HCT116 (cell line): ENCODE measurements at regions not wholly inside any gene's neighbourhood (a gene's known extent, or its start where the extent isn't known, plus 50 kb on each side); places are given as distances from the start of the nearest gene placed in this dataset.

Experiments
- ATAC-seq: fragments of 200-7000 bp; cut with Tn5 transposase; 2 replicates; pipeline ENCODE4 v1.9.1; 2020; ENCODE audit warnings: mild to moderate bottlenecking, moderate library complexity
- BruUV-seq: library from RNA; stranded (reverse); fragments of 400-500 nt; replicated peaks from 2 replicates; lab custom pipeline; 2021; lab: Mats Ljungman, UMichigan
- CTCF ChIA-PET: fragments of 300-600 bp; sonication (Branson Sonifier 250); formaldehyde crosslinking; loops from one replicate; lab custom pipeline; 2021; ENCODE audit warnings: antibody characterized with exemption; lab: Charles Lee
- POLR2A ChIA-PET: fragments of 300-600, 350-600 bp; sonication (Branson Sonifier 250); formaldehyde crosslinking; loops from one replicate; lab custom pipeline; 2021; ENCODE audit warnings: antibody characterized with exemption; lab: Charles Lee
- RAD21 ChIA-PET, 2 experiments: fragments of 300-600 bp; sonication (Branson Sonifier 250); formaldehyde crosslinking; loops; one replicate each; lab custom pipeline; 2023; ENCODE audit warnings: low total read pairs in 2 of 2; ENCODE audit not compliant: uncharacterized antibody in 2 of 2, unreplicated experiment in 2 of 2, low non-redundant PET in 1 of 2; lab: Charles Lee
- DNase-seq: peaks from one replicate; pipeline ENCODE4 v3.0.0-alpha.2; 2010; ENCODE audit warnings: low read depth, low spot score
- H2AFZ ChIP-seq: fragments of 200-600 bp; shearing (Covaris generic), sonication (generic); 2 replicates; pipeline ENCODE4 v1.6.1; 2017; ENCODE audit warnings: low read depth, mixed run types, mixed read lengths, antibody characterized with exemption, low read length; ENCODE audit not compliant: poor library complexity, severe bottlenecking
- H3K27ac ChIP-seq: 2 replicates; pipeline ENCODE4 v1.5.1; 2012; ENCODE audit warnings: low read depth, low read length
- H3K27me3 ChIP-seq: fragments of 200-600 bp; sonication (generic); 2 replicates; pipeline ENCODE4 v1.6.1; 2016; ENCODE audit warnings: mixed run types, low read length, mixed read lengths; ENCODE audit not compliant: insufficient read depth
- H3K36me3 ChIP-seq, 2 experiments: fragments of 200-500 bp in 1 of 2; fragments of 200-600 bp in 1 of 2; sonication (Bioruptor generic) in 1 of 2; sonication (generic) in 1 of 2; 2 replicates each; pipeline versions ENCODE4 v1.5.1 to v1.6.1; 2014 to 2016; ENCODE audit warnings: low read length in 2 of 2, inconsistent platforms in 1 of 2, mixed read lengths in 1 of 2, mixed run types in 1 of 2; ENCODE audit not compliant: insufficient read depth in 2 of 2, control insufficient read depth in 1 of 2
- H3K4me1 ChIP-seq, 2 experiments: fragments of 200-600 bp in 1 of 2; sonication (generic) in 1 of 2; 2 replicates each; pipeline versions ENCODE4 v1.5.1 to v1.6.1; 2012 to 2017; ENCODE audit warnings: low read length in 2 of 2, inconsistent platforms in 1 of 2, mild to moderate bottlenecking in 1 of 2, mixed read lengths in 1 of 2, mixed run types in 1 of 2, moderate library complexity in 1 of 2; ENCODE audit not compliant: insufficient read depth in 2 of 2, control insufficient read depth in 1 of 2
- H3K4me2 ChIP-seq: fragments of 200-600 bp; sonication (generic); 2 replicates; pipeline ENCODE4 v1.6.1; 2017; ENCODE audit warnings: mixed run types, low read length, mixed read lengths
- H3K4me3 ChIP-seq, 2 experiments: fragments of 200-600 bp in 1 of 2; sonication (generic) in 1 of 2; replicated peaks in 1 of 2; 2 replicates each; pipeline ENCODE4 v1.5.1; 2011 to 2016; ENCODE audit warnings: low read length in 2 of 2, control low read depth in 1 of 2, low read depth in 1 of 2, mild to moderate bottlenecking in 1 of 2, mixed read lengths in 1 of 2, mixed run types in 1 of 2
- H3K79me2 ChIP-seq: fragments of 200-600 bp; sonication (generic); 2 replicates; pipeline ENCODE4 v1.6.1; 2017; ENCODE audit warnings: mild to moderate bottlenecking, mixed run types, low read length, moderate library complexity, mixed read lengths; ENCODE audit not compliant: insufficient read depth
- H3K9ac ChIP-seq: fragments of 200-600 bp; sonication (generic); 2 replicates; pipeline ENCODE4 v1.6.1; 2016; ENCODE audit warnings: low read length, mixed read lengths
- H3K9me2 ChIP-seq: fragments of 200-600 bp; sonication (generic), shearing (Covaris generic); 2 replicates; pipeline ENCODE4 v1.6.1; 2017; ENCODE audit warnings: mixed run types, mild to moderate bottlenecking, moderate library complexity; ENCODE audit not compliant: insufficient read depth
- H3K9me3 ChIP-seq, 2 experiments: fragments of 200-500 bp in 1 of 2; fragments of 200-600 bp in 1 of 2; sonication (Bioruptor generic) in 1 of 2; sonication (generic) in 1 of 2; 2 replicates each; pipeline ENCODE4 v1.6.1; 2014 to 2017; ENCODE audit warnings: low read length in 2 of 2, mixed read lengths in 2 of 2, inconsistent platforms in 1 of 2, low read depth in 1 of 2, mild to moderate bottlenecking in 1 of 2, mixed run types in 1 of 2, moderate library complexity in 1 of 2; ENCODE audit not compliant: control insufficient read depth in 1 of 2, insufficient read depth in 1 of 2
- H4K20me1 ChIP-seq: fragments of 200-600 bp; sonication (generic), shearing (Covaris generic); 2 replicates; pipeline ENCODE4 v1.6.1; 2017; ENCODE audit warnings: mixed run types, mild to moderate bottlenecking, moderate library complexity; ENCODE audit not compliant: insufficient read depth
- ATF3 ChIP-seq: IDR thresholded peaks from 2 replicates; pipeline ENCODE4 v1.6.1; 2012
- CBX3 ChIP-seq: IDR thresholded peaks from 2 replicates; pipeline ENCODE4 v1.6.1; 2012; ENCODE audit warnings: low read depth
- CEBPB ChIP-seq: IDR thresholded peaks from 2 replicates; pipeline ENCODE4 v1.6.1; 2012; ENCODE audit warnings: low read depth
- CTCF ChIP-seq, 3 experiments: fragments of 200-600 bp in 1 of 3; sonication (generic) in 1 of 3; IDR thresholded peaks in 2 of 3; conservative IDR thresholded peaks in 1 of 3; 2 replicates each; pipeline ENCODE4 v1.5.1; 2012 to 2017; ENCODE audit warnings: low read depth in 2 of 3, low read length in 2 of 3, antibody characterized with exemption in 1 of 3, borderline replicate concordance in 1 of 3, control low read depth in 1 of 3, mild to moderate bottlenecking in 1 of 3, mixed read lengths in 1 of 3, mixed run types in 1 of 3, moderate library complexity in 1 of 3; ENCODE audit not compliant: insufficient read depth in 1 of 3
- EZH2phosphoT487 ChIP-seq: fragments of 200-600 bp; IDR thresholded peaks from 2 replicates; pipeline ENCODE4 v1.6.1; 2018; ENCODE audit warnings: antibody characterized with exemption, borderline replicate concordance
- JUND ChIP-seq: IDR thresholded peaks from 2 replicates; pipeline ENCODE4 v1.6.1; 2012
- MAX ChIP-seq: IDR thresholded peaks from 2 replicates; pipeline ENCODE4 v1.6.1; 2012
- POLR2A ChIP-seq: IDR thresholded peaks from 2 replicates; pipeline ENCODE4 v1.7.0; 2011; ENCODE audit warnings: borderline replicate concordance; ENCODE audit not compliant: insufficient read depth, insufficient read length; ENCODE audit errors: extremely low read depth
- RAD21 ChIP-seq: IDR thresholded peaks from 2 replicates; pipeline ENCODE4 v1.6.1; 2012; ENCODE audit warnings: low read depth, mild to moderate bottlenecking
- REST ChIP-seq: IDR thresholded peaks from 2 replicates; pipeline ENCODE4 v1.6.1; 2012; ENCODE audit warnings: low read depth
- ZBTB33 ChIP-seq: IDR thresholded peaks from 2 replicates; pipeline ENCODE4 v1.6.1; 2011; ENCODE audit warnings: mild to moderate bottlenecking, low read length, moderate library complexity; ENCODE audit not compliant: insufficient replicate concordance; ENCODE audit errors: extremely low read depth
- ZFX ChIP-seq: fragments of 450-650 bp; IDR thresholded peaks from 2 replicates; pipeline ENCODE4 v1.6.1; 2017
- intact Hi-C: fragments of 100-400 bp; cut with micrococcal nuclease; formaldehyde crosslinking; loops from 2 replicates; pipeline ENCODE4 v1.10.0; 2022

- ATAC-seq, result no peak
- no TSS peak for BruUV-seq
- CTCF ChIA-PET, result no interaction called here
- Histone ChIP-seq H3K9ac (no peak overlapping the region), H3K27ac (no peak overlapping the region), H3K9me3 (no peaks in the 10 kb centered on the region), H3K79me2 (no peaks in the 10 kb centered on the region), H3K4me3 (no peak overlapping the region)
- TF ChIP-seq CEBPB (no peak), CTCF (IDR thresholded peaks at IDR 0.05 in 2 of 3, conservative IDR thresholded peaks at IDR 0.05 in 1 of 3; ENCODE audit: borderline replicate concordance in 1 of 3, insufficient read depth in 1 of 3, low read depth in 2 of 3, low read length in 2 of 3) (no peak), ATF3 (no peak), JUND (no peak), POLR2A (no peak), RAD21 (no peak), REST (no peak), ZBTB33 (no peak), CBX3 (no peak), EZH2phosphoT487 (no peak), ZFX (no peak), MAX (no peak)
- TF ChIP-seq, all 23 proteins: peak for 0
- no peak for DNase-seq
- intact Hi-C loops, result no loop called here
- H3K4me1 ChIP-seq, result peaks cover 2 to 20% of the 10 kb centered on the region in 2 experiments; a peak in 3 of 4 replicates
- no peaks in the 10 kb centered on the region for H3K36me3 ChIP-seq
- H3K9me2 ChIP-seq, result no peaks in the 10 kb centered on the region
- ChIA-PET POLR2A (no interaction called here), RAD21 (no interaction called here)
- H4K20me1 ChIP-seq, result no peaks in the 10 kb centered on the region
- no peak overlapping the region for H2AFZ ChIP-seq
- H3K27me3 ChIP-seq, result no peaks in the 10 kb centered on the region
- H3K4me2 ChIP-seq, result no peak overlapping the region
These were observed 498.1 kb downstream of the COG6 start for GRCh38 chr13:40153516-40153915.
